ENCODE measurements at regions not wholly inside any gene's neighbourhood (a gene's known extent, or its start where the extent isn't known, plus 50 kb on each side); places are given as distances from the start of the nearest gene placed in this dataset.

DNA sequence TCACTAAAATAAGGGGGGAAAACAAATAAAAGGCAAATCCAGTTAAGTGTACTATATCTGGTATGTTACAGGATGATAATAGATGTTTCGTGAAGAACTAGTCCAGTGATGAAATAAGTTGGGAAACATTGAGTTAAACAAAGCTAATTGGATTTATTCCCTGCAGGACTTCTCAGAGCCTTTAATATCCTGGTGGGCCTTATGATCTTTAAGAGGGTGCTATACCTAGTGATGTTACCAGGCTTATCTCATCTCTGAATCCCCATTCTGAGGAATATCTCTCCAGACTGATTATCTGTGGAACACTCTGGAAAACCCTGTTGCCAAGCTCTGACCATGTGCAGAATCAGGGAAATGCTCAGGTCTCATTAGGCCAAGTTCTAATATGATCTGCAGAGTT is 54.8 kb upstream of the POMGNT2 start:
- no peak for TF ChIP-seq ZNF8 (CRISPR knock-in tag; IDR thresholded peaks at IDR 0.05)
- TF ChIP-seq, protein P1, sequence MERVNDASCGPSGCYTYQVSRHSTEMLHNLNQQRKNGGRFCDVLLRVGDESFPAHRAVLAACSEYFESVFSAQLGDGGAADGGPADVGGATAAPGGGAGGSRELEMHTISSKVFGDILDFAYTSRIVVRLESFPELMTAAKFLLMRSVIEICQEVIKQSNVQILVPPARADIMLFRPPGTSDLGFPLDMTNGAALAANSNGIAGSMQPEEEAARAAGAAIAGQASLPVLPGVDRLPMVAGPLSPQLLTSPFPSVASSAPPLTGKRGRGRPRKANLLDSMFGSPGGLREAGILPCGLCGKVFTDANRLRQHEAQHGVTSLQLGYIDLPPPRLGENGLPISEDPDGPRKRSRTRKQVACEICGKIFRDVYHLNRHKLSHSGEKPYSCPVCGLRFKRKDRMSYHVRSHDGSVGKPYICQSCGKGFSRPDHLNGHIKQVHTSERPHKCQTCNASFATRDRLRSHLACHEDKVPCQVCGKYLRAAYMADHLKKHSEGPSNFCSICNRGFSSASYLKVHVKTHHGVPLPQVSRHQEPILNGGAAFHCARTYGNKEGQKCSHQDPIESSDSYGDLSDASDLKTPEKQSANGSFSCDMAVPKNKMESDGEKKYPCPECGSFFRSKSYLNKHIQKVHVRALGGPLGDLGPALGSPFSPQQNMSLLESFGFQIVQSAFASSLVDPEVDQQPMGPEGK (CRISPR knock-in tag; IDR thresholded peaks at IDR 0.05; ENCODE audit: borderline replicate concordance), result no peak
- TF ChIP-seq OSR1 (CRISPR knock-in tag; IDR thresholded peaks at IDR 0.05), result no peak
- TF ChIP-seq TOX (CRISPR knock-in tag; IDR thresholded peaks at IDR 0.05; ENCODE audit: borderline replicate concordance), result no peak
- no peak for TF ChIP-seq BACH2 (CRISPR knock-in tag; IDR thresholded peaks at IDR 0.05; ENCODE audit: borderline replicate concordance)
- no peak for TF ChIP-seq ZFP3 (CRISPR knock-in tag; IDR thresholded peaks at IDR 0.05)
- TF ChIP-seq CSDC2 (CRISPR knock-in tag; IDR thresholded peaks at IDR 0.05), result no peak
- no peak for TF ChIP-seq TCF4 (CRISPR knock-in tag; IDR thresholded peaks at IDR 0.05; ENCODE audit: borderline replicate concordance)
- no peak for TF ChIP-seq ZFP30 (CRISPR knock-in tag; IDR thresholded peaks at IDR 0.05)
- TF ChIP-seq, protein P2, sequence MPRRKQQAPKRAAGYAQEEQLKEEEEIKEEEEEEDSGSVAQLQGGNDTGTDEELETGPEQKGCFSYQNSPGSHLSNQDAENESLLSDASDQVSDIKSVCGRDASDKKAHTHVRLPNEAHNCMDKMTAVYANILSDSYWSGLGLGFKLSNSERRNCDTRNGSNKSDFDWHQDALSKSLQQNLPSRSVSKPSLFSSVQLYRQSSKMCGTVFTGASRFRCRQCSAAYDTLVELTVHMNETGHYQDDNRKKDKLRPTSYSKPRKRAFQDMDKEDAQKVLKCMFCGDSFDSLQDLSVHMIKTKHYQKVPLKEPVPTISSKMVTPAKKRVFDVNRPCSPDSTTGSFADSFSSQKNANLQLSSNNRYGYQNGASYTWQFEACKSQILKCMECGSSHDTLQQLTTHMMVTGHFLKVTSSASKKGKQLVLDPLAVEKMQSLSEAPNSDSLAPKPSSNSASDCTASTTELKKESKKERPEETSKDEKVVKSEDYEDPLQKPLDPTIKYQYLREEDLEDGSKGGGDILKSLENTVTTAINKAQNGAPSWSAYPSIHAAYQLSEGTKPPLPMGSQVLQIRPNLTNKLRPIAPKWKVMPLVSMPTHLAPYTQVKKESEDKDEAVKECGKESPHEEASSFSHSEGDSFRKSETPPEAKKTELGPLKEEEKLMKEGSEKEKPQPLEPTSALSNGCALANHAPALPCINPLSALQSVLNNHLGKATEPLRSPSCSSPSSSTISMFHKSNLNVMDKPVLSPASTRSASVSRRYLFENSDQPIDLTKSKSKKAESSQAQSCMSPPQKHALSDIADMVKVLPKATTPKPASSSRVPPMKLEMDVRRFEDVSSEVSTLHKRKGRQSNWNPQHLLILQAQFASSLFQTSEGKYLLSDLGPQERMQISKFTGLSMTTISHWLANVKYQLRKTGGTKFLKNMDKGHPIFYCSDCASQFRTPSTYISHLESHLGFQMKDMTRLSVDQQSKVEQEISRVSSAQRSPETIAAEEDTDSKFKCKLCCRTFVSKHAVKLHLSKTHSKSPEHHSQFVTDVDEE (CRISPR knock-in tag; IDR thresholded peaks at IDR 0.05), result no peak
- TF ChIP-seq, protein P3, sequence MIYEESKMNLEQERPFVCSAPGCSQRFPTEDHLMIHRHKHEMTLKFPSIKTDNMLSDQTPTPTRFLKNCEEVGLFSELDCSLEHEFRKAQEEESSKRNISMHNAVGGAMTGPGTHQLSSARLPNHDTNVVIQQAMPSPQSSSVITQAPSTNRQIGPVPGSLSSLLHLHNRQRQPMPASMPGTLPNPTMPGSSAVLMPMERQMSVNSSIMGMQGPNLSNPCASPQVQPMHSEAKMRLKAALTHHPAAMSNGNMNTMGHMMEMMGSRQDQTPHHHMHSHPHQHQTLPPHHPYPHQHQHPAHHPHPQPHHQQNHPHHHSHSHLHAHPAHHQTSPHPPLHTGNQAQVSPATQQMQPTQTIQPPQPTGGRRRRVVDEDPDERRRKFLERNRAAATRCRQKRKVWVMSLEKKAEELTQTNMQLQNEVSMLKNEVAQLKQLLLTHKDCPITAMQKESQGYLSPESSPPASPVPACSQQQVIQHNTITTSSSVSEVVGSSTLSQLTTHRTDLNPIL (CRISPR knock-in tag; IDR thresholded peaks at IDR 0.05; ENCODE audit: low read depth), result no peak
- no peak for TF ChIP-seq ZC3H10 (CRISPR knock-in tag; IDR thresholded peaks at IDR 0.05)
- no peak for TF ChIP-seq ZNF70 (CRISPR knock-in tag; IDR thresholded peaks at IDR 0.05)
